GM23338 (cell line): ENCODE measurements at regions not wholly inside any gene's neighbourhood (a gene's known extent, or its start where the extent isn't known, plus 50 kb on each side); places are given as distances from the start of the nearest gene placed in this dataset.

Experiments used
- ATAC-seq: fragments of 200-7000 bp; cut with Tn5 transposase; 3 replicates; pipeline ENCODE4 v1.9.1; 2020
- DNase-seq: peaks from one replicate; pipeline ENCODE4 v3.0.0-alpha.2; 2015; ENCODE audit warnings: low spot score
- H2AFZ ChIP-seq: fragments of 200-600 bp; sonication (generic); 2 replicates; pipeline ENCODE4 v1.8.0; 2016; ENCODE audit warnings: antibody characterized with exemption, mild to moderate bottlenecking, moderate library complexity
- H3F3A ChIP-seq: fragments of 200-600 bp; sonication (generic); replicated peaks from 2 replicates; pipeline ENCODE4 v1.8.0; 2017; ENCODE audit warnings: antibody characterized with exemption, mixed run types, low read depth
- H3K27ac ChIP-seq: fragments of 200-600 bp; sonication (generic); 2 replicates; pipeline ENCODE4 v1.6.1; 2016; ENCODE audit warnings: low read depth
- H3K27me3 ChIP-seq: fragments of 200-600 bp; sonication (generic); 2 replicates; pipeline ENCODE4 v1.8.0; 2016; ENCODE audit warnings: mild to moderate bottlenecking, mixed run types, moderate library complexity; ENCODE audit not compliant: insufficient read depth
- H3K36me3 ChIP-seq: fragments of 200-600 bp; sonication (generic); 2 replicates; pipeline ENCODE4 v1.8.0; 2016; ENCODE audit warnings: mild to moderate bottlenecking; ENCODE audit not compliant: insufficient read depth
- H3K4me1 ChIP-seq: fragments of 200-600 bp; sonication (generic); 2 replicates; pipeline ENCODE4 v1.8.0; 2016; ENCODE audit warnings: mild to moderate bottlenecking, moderate library complexity; ENCODE audit not compliant: insufficient read depth
- H3K4me2 ChIP-seq: fragments of 200-600 bp; sonication (generic); 2 replicates; pipeline ENCODE4 v1.7.1; 2017; ENCODE audit warnings: mixed run types
- H3K4me3 ChIP-seq: fragments of 200-600 bp; sonication (generic); 2 replicates; pipeline ENCODE4 v1.6.1; 2016; ENCODE audit warnings: mixed run types
- H3K79me2 ChIP-seq: fragments of 200-600 bp; sonication (generic); replicated peaks from 2 replicates; pipeline ENCODE4 v1.8.0; 2017; ENCODE audit warnings: mild to moderate bottlenecking; ENCODE audit not compliant: insufficient read depth
- H3K9me2 ChIP-seq: fragments of 200-600 bp; sonication (generic); 2 replicates; pipeline ENCODE4 v1.8.0; 2017; ENCODE audit not compliant: insufficient read depth
- H4K20me1 ChIP-seq: fragments of 200-600 bp; sonication (generic); replicated peaks from 2 replicates; pipeline ENCODE4 v1.8.0; 2017; ENCODE audit warnings: mild to moderate bottlenecking; ENCODE audit not compliant: insufficient read depth
- H3K27ac Mint-ChIP-seq: 2 replicates; pipeline ENCODE4 v1.8.0; 2020; ENCODE audit warnings: inconsistent platforms, mild to moderate bottlenecking, moderate library complexity, mixed read lengths
- H3K27me3 Mint-ChIP-seq: 3 replicates; pipeline ENCODE4 v1.8.0; 2022; ENCODE audit warnings: low read depth, mild to moderate bottlenecking, moderate library complexity, mixed read lengths, inconsistent platforms; ENCODE audit not compliant: insufficient read depth, poor library complexity
- H3K36me3 Mint-ChIP-seq: 3 replicates; pipeline ENCODE4 v1.8.0; 2021; ENCODE audit warnings: low read depth, mild to moderate bottlenecking, inconsistent platforms, moderate library complexity, mixed read lengths
- H3K4me1 Mint-ChIP-seq: 3 replicates; pipeline ENCODE4 v1.8.0; 2020; ENCODE audit warnings: mild to moderate bottlenecking, inconsistent platforms, mixed read lengths
- H3K4me3 Mint-ChIP-seq: 3 replicates; pipeline ENCODE4 v1.8.0; 2021; ENCODE audit warnings: moderate library complexity, mild to moderate bottlenecking, inconsistent platforms, mixed read lengths
- H3K9me3 Mint-ChIP-seq: 3 replicates; pipeline ENCODE4 v1.8.0; 2020; ENCODE audit warnings: moderate library complexity, mild to moderate bottlenecking, inconsistent platforms, mixed read lengths
- CREB1 ChIP-seq: fragments of 250-450 bp; sonication (Bioruptor Pico); IDR thresholded peaks from 2 replicates; pipeline ENCODE4 v1.5.0; 2020; ENCODE audit warnings: low read depth, mild to moderate bottlenecking, moderate library complexity
- ETS1 ChIP-seq: IDR thresholded peaks from 2 replicates; pipeline ENCODE4 v1.6.1; 2016; ENCODE audit warnings: antibody characterized with exemption
- EZH2 ChIP-seq: fragments of 200-600 bp; sonication (generic); IDR thresholded peaks from one replicate; pipeline ENCODE4 v1.8.0; 2017; ENCODE audit warnings: antibody characterized with exemption, mild to moderate bottlenecking, low read depth; ENCODE audit not compliant: unreplicated experiment
- EZH2phosphoT487 ChIP-seq: fragments of 200-600 bp; sonication (generic); IDR thresholded peaks from one replicate; pipeline ENCODE4 v1.8.1; 2018; ENCODE audit warnings: antibody characterized with exemption; ENCODE audit not compliant: unreplicated experiment
- JUNB ChIP-seq: IDR thresholded peaks from one replicate; pipeline ENCODE4 v1.6.1; 2016; ENCODE audit warnings: antibody characterized with exemption; ENCODE audit not compliant: unreplicated experiment
- NANOG ChIP-seq: IDR thresholded peaks from 2 replicates; pipeline ENCODE4 v1.6.1; 2016; ENCODE audit warnings: antibody characterized with exemption, borderline replicate concordance
- REST ChIP-seq: IDR thresholded peaks from one replicate; pipeline ENCODE4 v1.6.1; 2018; ENCODE audit warnings: antibody characterized with exemption; ENCODE audit not compliant: unreplicated experiment
- STAT1 ChIP-seq: IDR thresholded peaks from one replicate; pipeline ENCODE4 v1.6.1; 2016; ENCODE audit warnings: antibody characterized with exemption; ENCODE audit not compliant: unreplicated experiment
- ZNF114 ChIP-seq: fragments of 250-450 bp; sonication (Bioruptor Pico); IDR thresholded peaks from 2 replicates; pipeline ENCODE4 v1.5.0; 2020; ENCODE audit warnings: mild to moderate bottlenecking, moderate library complexity
- ZNF331 ChIP-seq: fragments of 250-450 bp; sonication (Bioruptor Pico); IDR thresholded peaks from 2 replicates; pipeline ENCODE4 v1.5.0; 2020; ENCODE audit warnings: low read depth, mild to moderate bottlenecking, moderate library complexity
- ZNF462 ChIP-seq: fragments of 250-450 bp; sonication (Bioruptor Pico); IDR thresholded peaks from 2 replicates; pipeline ENCODE4 v1.5.0; 2020; ENCODE audit warnings: mild to moderate bottlenecking, moderate library complexity

GRCh38 chr2:198917275-198917674 is 540.5 kb downstream of the SATB2 start:
- Mint-ChIP-seq H3K27me3 (no peaks in the 10 kb centered on the region), H3K4me1 (no peaks in the 10 kb centered on the region), H3K36me3 (no peaks in the 10 kb centered on the region; the same call in 2 of the 3 replicates), H3K27ac (no peak overlapping the region), H3K4me3 (no peak overlapping the region), H3K9me3 (peaks cover 6% of the 10 kb centered on the region; the same call in 1 of the 3 replicates)
- Histone ChIP-seq H3K79me2 (no peaks in the 10 kb centered on the region), H3K27me3 (no peaks in the 10 kb centered on the region), H3K4me3 (no peak overlapping the region), H2AFZ (no peak overlapping the region), H3K27ac (no peak overlapping the region), H3K4me2 (no peak overlapping the region), H3K9me2 (no peaks in the 10 kb centered on the region), H4K20me1 (no peaks in the 10 kb centered on the region), H3K36me3 (no peaks in the 10 kb centered on the region), H3F3A (no peaks in the 10 kb centered on the region), H3K4me1 (no peaks in the 10 kb centered on the region)
- DNase-seq (no peak), ATAC-seq (no peak)
- TF ChIP-seq CREB1 (CRISPR knock-in tag) (no peak), EZH2phosphoT487 (no peak), ZNF114 (CRISPR knock-in tag) (no peak), ZNF462 (CRISPR knock-in tag) (no peak), JUNB (no peak), ZNF331 (CRISPR knock-in tag) (no peak), STAT1 (no peak), NANOG (no peak), EZH2 (no peak), REST (no peak), ETS1 (no peak)
